GM18873 (cell line): ENCODE measurements at regions not wholly inside any gene's neighbourhood (a gene's known extent, or its start where the extent isn't known, plus 50 kb on each side); places are given as distances from the start of the nearest gene placed in this dataset.

Experiments used
- ATAC-seq: cut with Tn5 transposase; IDR thresholded peaks from one replicate; pipeline ENCODE4 v1.9.1; 2021; ENCODE audit warnings: mild to moderate bottlenecking, moderate library complexity, moderate number of reproducible peaks; ENCODE audit not compliant: unreplicated experiment, low FRiP score

DNA sequence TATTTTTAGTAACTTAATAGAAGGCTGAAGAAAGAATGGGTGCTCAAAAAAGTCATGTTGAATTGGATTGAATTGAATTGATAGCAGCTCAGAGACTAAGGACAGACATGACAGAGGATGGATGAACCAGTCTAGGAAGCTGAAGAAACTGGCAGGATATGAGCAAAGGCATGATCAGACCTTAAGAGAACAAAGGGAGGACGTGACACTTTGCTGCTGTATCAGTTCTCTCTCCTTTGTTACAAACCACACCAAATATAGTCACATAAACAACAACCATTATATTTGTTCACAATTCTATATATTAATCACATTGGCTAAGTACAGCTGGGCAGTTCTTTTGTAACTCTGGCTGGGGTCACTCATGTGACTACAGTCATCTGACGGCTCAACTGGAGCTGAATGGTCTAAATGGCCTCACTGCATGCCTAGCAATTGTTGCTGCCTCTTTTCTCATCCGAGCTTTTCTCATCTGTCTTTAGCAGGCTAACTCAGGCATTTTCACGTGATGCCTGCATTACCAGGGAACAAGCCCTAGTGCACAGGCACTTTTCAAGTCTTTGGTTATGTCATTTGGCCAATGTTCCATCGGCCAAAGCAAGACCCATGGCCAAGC lies 355.0 kb downstream of the ETNK1 start:
- no peak for ATAC-seq

DNA sequence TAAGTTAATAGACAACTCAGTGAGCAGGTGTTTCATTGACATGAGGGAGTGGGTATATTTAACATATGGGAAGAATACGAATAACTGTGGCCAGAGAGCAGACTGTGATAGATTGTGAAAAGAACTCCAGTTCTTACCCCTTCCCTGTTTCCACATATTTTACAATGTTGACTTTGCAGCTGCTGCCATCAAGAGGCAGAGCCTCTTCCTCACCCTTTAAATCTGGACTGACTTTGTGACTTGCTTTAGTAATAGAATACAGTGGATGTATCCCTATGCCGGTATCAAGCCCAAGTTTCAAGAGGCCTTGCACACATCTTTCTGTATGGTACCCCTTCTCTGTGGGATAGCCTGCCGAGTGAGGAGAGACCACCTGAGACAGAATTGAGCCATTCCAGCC lies 356.7 kb downstream of the ETNK1 start:
- no peak for ATAC-seq

DNA sequence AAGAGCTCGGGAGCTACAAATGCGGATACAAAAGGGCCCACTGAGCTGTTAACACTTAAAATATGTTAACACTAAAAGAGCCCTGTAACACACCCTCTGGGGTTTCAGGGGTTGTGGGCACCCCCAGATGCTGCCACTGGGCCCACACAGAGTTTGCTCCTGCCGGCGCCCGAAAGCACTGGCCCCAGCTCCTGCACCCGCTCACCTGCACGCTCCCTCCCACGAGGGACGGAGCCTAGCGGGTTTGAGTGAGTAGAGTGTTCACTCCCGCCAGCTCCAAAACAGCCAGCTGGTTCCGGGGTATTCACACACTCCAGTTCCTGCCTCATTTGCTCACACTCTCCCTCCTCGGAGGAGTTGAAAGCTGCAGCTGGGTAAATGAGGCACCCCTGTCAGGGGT lies 357.7 kb downstream of the ETNK1 start:
- ATAC-seq = no peak

DNA sequence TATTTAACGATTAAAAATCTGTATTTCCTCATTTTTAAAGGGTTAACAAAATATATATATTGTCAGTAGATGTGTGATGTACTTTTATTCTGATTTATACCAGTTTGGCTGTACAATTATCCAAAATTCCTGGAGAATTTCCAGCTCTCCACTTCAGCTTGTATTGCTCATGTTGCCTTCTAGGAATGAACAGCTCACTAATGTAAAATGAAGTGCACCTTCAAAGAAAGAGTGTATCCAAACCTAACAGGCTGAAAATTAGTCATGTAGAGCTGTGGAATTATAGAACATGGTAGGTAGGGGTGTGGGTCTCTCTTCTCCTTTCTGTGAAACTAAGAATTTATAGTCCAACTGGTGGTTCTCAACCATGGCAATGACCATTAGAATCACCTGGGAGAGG lies 362.0 kb downstream of the ETNK1 start:
- no peak for ATAC-seq

DNA sequence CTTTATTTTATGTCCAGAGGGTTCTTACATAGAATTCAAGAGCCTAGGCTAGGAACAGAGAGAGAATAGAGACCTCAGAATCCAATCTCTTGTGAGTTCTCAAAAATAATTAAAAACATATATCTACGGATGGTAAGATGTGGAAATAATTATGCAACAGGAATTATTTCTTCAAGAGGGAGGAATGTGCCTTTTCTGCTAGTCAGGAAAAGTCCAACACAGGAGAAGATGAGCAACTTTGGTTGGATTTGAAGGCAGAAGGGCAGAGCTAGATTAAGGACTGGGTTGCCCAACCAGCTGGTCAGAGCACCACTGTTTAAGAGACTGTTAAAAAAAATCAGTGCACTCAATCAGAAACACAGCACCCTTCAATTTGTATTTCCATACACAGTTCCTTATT lies 365.5 kb downstream of the ETNK1 start:
- no peak for ATAC-seq

DNA sequence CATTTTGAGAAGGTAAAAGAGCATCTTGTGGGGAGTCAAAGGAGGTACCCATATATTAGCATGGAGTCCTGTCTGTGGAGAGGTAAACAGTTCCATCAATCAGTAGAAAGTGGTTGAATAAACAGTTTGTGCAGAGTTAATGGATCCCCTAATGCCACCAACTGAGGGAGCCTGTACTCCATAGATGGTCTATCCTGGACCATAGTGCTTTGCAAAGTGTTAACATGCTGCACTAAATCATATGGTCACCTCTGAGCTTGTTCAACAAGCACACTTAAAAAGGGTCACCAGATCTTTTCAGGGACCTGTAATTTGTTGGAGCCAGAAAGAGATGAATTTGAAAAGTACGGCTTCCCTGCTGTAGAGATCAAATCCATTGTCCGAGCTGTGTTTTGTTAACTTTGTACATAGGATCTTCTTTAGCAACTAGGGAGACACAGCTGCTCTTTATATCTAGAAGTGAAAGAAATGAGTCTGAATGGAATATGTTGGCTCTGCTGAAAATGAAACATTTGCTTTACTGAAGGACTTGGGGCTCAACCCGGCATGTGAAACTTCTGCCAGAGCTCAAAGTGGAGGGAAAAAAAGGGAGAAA lies 366.4 kb downstream of the ETNK1 start:
- ATAC-seq = no peak

DNA sequence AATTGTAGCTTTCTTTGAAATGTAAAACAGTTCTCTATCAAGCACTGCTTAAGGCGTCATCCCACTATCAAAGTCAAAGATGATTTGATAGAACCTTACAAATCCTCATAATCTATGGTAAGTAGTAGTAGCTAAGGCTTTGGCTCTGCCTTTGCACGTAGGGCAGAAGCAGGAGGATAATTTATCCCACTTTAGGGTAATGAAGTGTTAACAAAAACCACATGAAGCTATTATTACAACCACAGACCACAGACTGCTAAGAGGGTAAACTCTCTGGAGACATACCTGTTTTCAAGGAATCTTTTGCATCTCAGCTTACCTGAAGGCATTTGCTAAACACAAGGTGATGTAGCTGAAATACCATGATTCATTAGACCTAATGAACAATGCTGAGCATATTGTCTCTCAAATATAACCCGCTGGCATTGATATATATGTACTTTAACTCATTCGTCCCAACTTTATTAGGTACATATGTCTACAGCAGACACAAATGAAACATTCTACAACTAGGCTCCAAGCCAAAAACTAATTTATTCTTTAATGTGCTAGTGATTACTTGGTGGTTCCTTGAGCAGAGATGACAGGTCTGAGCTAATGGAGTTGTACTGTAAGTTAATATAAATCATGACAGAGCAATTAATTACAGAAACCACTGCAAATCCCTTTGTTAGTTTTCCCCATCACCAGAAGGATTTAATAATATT lies 368.8 kb downstream of the ETNK1 start:
- no peak for ATAC-seq

DNA sequence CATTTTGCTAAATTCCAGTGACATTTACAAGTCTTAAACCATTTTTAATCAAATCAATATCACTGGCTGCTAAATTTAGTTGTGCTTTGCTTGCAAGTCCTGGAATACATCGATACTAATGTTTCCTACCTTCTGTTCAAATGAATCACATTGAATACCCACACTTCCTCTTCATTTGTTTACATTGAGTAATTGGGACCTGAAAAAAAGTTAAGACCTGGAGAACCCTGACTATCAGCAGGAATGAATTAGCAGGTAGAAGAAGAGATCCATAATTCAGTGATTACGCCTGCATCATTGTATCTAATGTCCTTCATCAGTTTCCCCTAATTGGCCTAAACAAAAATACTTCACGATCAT lies 369.3 kb downstream of the ETNK1 start:
- no peak for ATAC-seq

DNA sequence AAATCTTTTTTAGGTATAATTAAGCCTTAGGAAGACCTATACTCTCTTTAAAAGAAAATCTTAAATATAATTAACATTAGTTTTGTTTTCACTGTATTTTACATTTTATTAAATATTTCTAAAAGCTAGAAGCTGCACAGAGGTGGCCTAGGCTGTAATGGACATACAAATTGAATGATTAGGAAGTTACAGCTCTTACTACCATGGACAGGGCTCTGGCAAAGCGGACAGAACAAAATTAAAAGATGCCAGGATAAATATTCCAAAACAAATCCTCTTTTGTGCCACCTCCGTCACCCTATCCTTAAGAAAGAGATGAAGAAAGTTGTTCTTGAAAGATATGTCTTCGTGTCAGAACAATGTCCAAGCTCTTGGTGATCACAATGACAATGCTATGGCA lies 376.5 kb downstream of the ETNK1 start:
- no peak for ATAC-seq

DNA sequence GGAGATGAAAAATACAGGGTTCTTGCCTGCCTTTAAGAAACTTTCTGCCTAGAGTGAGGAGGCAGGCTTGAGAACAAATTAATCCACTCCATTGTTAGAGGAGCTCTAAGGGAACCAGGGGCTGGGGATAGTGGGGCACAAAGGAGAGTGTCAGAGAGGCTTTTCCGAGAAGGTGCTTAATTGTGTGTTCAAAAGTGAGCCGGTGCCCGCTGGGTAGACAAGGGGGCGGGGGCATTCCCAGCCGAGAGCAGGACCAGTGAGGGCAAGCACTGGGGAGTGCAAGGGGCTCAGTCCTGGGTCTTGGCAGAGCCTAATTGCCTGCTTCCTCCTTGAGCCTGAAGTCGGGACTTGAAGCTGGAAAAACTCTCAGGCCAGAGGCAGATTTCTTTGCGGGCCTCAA lies 377.4 kb downstream of the ETNK1 start:
- no peak for ATAC-seq

DNA sequence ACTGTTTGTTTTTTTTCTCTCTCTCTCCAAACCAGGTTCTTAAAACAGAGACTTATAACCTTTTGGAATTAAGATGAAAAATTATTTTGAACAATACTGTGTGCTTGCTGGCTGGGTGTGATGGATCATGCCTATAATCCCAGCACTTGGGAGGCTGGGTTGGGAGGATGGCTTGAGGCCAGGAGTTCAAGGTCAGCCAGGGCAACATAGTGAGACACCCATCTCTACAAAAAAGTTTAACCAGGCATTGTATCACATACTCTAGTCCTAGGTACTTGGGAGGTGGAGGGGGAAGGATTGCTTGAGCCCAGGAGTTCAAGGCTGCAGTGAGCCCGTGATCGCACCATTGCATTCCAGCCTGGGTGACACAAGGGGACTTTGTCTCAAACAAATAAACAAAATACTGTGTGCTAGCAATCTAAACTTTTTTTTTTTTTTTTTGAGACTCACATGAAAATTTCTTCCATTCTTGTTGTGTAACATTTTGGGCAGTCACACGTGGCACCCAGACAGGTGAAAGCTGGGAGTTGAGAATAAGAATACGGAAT lies 379.6 kb downstream of the ETNK1 start:
- no peak for ATAC-seq

DNA sequence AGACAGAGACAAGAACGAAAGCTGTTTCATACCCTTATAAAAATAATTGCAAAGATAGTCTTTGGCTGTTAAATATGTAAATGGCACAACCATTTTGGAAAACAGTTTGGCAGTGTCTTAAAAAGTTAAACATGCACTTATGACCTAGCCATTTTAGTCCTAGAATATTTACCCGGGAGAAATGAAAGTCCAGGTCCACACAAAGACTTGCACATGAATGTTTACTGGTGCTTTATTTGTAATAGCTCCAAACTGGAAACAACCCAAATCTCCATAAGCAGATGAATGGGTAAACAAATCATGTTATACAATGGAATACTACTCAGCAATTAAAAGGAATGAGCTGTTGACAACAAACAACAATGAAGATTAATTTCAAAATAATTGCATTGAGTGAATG lies 380.4 kb downstream of the ETNK1 start:
- no peak for ATAC-seq

DNA sequence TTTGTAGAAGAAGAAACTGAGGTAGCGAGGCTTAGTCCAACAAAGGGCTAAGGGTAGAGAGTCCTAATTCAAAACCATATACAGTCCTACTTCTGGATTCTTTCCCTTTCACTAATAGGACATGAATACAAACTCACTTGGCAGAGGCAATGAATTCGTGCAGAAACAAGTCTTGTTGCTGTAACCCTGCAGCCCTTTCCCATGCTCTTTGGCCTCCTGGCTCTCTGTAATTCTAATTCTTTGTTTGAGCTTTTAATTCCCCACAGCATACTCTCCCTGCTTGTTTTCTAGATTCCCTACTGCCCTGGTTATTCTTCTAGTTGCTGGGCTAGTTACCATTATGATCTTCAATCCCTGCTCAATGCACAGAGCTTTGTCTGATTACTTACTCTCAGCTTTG lies 381.4 kb downstream of the ETNK1 start:
- no peak for ATAC-seq

DNA sequence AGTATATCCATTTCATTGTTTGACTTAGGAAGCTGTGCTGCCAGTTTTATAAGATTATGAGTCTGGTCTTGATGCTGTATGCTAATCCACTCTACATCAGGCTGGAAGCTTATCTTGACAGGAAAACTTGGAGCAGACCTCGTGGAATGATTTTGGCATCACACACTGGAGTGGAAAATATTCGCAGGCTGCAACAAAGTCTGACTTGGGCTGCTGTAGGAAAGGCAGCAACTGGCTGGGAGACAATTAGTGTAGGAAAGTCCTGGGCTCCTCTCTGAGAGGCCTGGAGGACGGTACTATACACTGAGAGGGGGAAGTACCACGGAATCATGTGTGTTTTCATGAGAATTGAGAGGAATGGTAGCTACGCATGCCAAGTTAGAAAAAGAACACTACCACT lies 383.7 kb downstream of the ETNK1 start:
- no peak for ATAC-seq

DNA sequence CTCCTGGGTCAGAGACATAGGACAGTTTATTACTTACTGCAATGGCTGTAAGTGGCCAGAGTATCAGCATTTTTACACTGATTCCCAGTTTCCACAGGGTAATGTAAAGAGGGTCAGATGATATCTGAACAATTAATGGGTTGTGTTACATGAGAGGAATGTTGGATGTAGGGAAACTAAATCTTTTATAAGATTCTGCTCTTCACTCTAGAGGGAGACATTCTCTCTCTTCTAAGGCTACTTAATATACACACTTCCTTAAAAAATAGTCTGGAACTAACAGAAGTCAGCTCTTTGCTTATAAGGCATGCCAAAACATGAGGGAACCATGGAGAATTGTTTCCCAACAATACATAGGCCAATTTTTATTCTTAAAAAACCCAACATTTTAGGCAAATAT lies 389.8 kb downstream of the ETNK1 start:
- no peak for ATAC-seq

DNA sequence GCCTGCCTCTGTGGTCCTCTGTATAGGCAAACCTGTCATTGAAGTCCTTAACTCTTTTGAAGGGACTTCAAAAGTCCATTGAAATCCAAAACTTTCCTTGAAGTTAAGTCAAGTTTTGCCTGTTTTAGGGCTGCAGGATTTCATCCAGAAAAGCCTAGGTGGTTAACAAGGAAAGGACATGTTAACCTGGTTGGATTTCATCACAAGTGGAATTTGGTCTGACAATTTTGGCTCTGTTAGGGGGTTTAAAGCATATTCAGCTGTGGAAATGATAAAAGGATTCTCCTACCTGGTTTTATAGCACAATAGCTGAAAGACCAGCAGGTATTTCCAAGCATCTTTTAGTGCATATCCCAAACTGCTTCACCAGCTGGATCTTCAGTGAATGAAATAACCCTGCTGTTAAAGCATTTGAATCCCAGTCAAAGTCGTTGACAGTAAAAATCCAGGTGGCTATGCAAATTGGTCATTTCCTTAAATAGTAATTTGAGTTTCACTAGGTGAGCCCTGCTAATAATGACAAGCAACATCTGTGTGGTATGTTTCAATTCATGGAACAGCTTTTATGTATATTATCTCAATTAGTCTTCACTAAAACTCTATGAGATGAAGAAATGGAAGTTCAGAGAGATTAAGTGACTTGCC lies 400.5 kb downstream of the ETNK1 start:
- no peak for ATAC-seq

DNA sequence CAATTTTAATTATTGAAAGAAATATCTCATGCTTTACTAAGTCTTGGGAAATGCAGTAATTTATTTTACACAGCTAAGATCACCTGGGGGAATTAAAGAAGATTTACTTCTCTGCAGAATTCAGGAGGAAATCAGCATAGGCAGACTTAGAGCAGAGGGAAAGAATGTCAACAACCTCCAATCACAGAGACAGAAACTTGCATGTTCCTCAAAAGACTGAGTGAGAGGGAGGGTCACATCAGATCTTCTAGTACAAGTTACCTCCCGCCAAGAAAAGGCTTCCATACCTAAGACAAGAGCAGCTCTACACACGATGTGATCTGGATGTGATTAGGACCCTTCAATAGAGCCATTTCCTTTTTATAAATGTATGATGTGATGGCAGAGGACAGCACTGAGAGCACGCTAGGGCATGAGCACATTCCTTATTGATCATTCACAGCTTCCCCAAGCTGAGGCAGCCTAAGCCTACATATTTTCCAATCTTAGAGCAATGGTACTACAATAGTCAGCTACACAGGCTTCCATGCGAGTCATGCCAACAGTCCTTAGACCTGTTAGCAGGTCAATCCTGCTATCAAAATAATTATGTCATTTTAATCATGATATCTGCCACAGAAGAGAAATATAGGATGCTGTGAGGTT lies 403.3 kb downstream of the ETNK1 start:
- no peak for ATAC-seq

DNA sequence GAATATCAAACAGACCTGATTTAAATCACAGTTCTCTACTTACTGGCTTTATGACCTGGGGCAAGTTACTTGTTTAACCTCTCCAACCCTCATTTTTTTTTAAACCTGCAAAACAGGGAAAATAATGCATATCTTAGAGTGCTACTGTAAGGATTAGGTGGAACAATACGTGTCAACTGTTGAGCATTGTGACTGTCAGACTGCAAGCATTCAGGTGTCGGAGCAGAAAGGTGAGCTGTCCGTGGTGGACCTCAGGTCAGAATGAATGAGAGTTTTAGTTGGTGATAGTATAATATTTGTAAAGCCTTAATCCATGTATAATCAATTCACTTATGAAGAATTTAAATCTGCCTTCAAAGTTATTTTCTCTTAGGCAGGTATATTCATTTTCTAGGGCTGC lies 404.2 kb downstream of the ETNK1 start:
- no peak for ATAC-seq

DNA sequence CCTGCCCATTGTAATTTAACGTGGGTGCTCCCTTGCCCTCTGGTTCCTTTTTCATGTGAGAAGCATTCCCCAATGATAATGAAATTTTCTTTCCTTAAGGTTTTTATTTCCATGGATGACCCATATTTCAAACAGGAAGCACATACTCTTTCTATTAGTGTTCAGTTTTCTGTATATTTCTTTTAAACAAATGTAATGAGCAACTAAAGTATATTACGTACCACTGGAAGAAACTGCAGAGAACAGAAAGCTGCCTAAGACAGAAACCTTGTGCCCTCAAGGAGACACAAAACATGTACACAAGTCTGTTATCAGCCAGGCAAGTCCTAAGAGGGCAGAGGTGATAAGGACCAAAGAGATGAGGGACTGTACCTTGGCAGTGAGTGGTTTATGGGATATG lies 414.9 kb downstream of the ETNK1 start:
- ATAC-seq = no peak

DNA sequence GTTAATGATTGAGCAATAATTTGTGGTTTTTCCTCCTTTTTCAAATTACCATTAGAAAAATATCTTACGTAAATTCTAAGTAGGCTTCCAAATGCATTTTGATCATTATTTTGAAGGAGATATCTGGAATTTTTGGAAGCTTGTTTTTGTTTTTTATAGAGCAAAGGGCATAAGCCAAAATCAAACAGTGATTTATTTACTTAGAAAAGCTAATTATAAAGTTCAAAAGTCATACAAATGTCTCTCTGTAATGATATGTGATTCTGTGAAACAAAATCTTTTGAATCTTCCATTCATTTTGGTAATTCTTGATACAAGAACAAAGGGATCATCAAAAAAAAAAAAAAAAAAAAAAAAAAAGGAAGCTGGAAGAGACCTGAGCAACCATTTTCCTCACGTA lies 416.8 kb downstream of the ETNK1 start:
- no peak for ATAC-seq

DNA sequence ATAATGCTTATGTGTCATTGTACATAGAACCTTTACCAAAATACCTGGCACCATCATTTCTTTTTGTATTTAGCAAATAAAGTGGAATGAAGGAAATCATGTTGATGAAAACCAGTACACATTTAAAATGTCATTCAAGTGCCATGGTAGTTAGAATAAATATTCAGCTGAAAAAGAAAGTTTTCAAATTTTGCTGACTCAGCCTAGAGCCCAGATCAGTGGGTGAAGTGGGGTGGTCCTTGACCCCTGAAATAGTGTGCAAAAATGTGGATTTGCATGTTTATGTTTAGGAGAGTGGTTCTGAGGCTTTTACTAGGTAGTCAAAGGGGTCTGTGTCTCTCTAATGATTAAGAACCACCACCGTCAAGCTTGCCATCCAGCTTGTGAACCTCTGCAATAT lies 418.7 kb downstream of the ETNK1 start:
- no peak for ATAC-seq
